ENCODE measurements at regions not wholly inside any gene's neighbourhood (a gene's known extent, or its start where the extent isn't known, plus 50 kb on each side); places are given as distances from the start of the nearest gene placed in this dataset.

GRCh38 chr10:112896722-112897121, 53.3 kb upstream of the TCF7L2 start:
- Histone ChIP-seq H3F3A (replicated peaks; ENCODE audit: insufficient read depth) (no peaks in the 10 kb centered on the region), H3K4me3 (ENCODE audit: low read depth in 2 of 2, low read length in 1 of 2) (no peak overlapping the region), H3K27ac (ENCODE audit: low read depth in 2 of 2, low read length in 1 of 2) (no peak overlapping the region), H3K36me3 (replicated peaks in 1 of 2; ENCODE audit: control insufficient read depth in 1 of 2, insufficient read depth in 2 of 2, low read length in 1 of 2) (no peaks in the 10 kb centered on the region), H2AFZ (ENCODE audit: low read depth) (no peak overlapping the region), H3K79me2 (ENCODE audit: insufficient read depth) (no peaks in the 10 kb centered on the region), H3K9me2 (no peaks in the 10 kb centered on the region), H3K9me3 (no peaks in the 10 kb centered on the region), H4K20me1 (ENCODE audit: insufficient read depth) (no peaks in the 10 kb centered on the region), H3K4me2 (no peak overlapping the region), H3K9ac (no peak overlapping the region), H3K4me1 (ENCODE audit: control insufficient read depth in 1 of 2, insufficient read depth in 2 of 2, low read depth in 1 of 2, low read length in 1 of 2) (no peaks in the 10 kb centered on the region), H3K27me3 (ENCODE audit: insufficient read depth) (no peaks in the 10 kb centered on the region)
- CTCF ChIA-PET: no interaction called here
- POLR2A ChIA-PET: no interaction called here
- no peak for DNase-seq
- TF ChIP-seq USF1 (IDR thresholded peaks at IDR 0.05; ENCODE audit: borderline replicate concordance, low read depth) (no peak), TCF12 (IDR thresholded peaks at IDR 0.05) (no peak), CHD2 (IDR thresholded peaks at IDR 0.05; ENCODE audit: low read length, partially characterized antibody) (no peak), RFX5 (IDR thresholded peaks at IDR 0.05; ENCODE audit: low read length) (no peak), MEF2A (IDR thresholded peaks at IDR 0.05; ENCODE audit: borderline replicate concordance, low read depth) (no peak), ELF1 (IDR thresholded peaks at IDR 0.05) (no peak), FOSL2 (IDR thresholded peaks at IDR 0.05; ENCODE audit: borderline replicate concordance, low read depth) (no peak), MAX (IDR thresholded peaks at IDR 0.05; ENCODE audit: low read depth) (no peak), CTCF (IDR thresholded peaks at IDR 0.05) (no peak), RAD21 (IDR thresholded peaks at IDR 0.05; ENCODE audit: low read length) (no peak), YY1 (IDR thresholded peaks at IDR 0.05; ENCODE audit: low read depth) (no peak), REST (IDR thresholded peaks at IDR 0.05; ENCODE audit: low read depth, low read length) (no peak), POLR2AphosphoS5 (IDR thresholded peaks at IDR 0.05; ENCODE audit: low read depth, low read length) (no peak), TEAD4 (IDR thresholded peaks at IDR 0.05; ENCODE audit: borderline replicate concordance, insufficient read depth) (no peak)
- 63% methylated on average over 5 of the region's 5 CpGs for WGBS (ENCODE audit: low lambda C conversion rate)
